K562 (cell line): ENCODE measurements at regions not wholly inside any gene's neighbourhood (a gene's known extent, or its start where the extent isn't known, plus 50 kb on each side); places are given as distances from the start of the nearest gene placed in this dataset.

Source experiments
- EP300 ChIP-seq: IDR thresholded peaks from 2 replicates; pipeline ENCODE4 v1.6.1; 2012; ENCODE audit warnings: low read length, improper control_type of control experiment
- SREBF2 ChIP-seq: sonication (generic); formaldehyde crosslinking; IDR thresholded peaks from 2 replicates; pipeline ENCODE4 v1.4.0; 2020; ENCODE audit warnings: mild to moderate bottlenecking, missing genetic modification reagents
- SRSF1 ChIP-seq: fragments of 200-400 bp; formaldehyde crosslinking; IDR thresholded peaks from 2 replicates; pipeline ENCODE4 v1.6.1; 2017; ENCODE audit warnings: mild to moderate bottlenecking, low read depth, low read length, moderate library complexity
- TBL1XR1 ChIP-seq, 2 experiments: IDR thresholded peaks; 2 replicates each; pipeline ENCODE4 v1.6.1; 2012; ENCODE audit warnings: improper control_type of control experiment in 2 of 2, low read length in 2 of 2, mild to moderate bottlenecking in 1 of 2
- ZBED1 ChIP-seq: IDR thresholded peaks from 2 replicates; pipeline ENCODE4 v1.6.1; 2014
- TF ChIP-seq, protein P1 (sequence below): fragments of 450-650 bp; formaldehyde crosslinking; IDR thresholded peaks from 2 replicates; pipeline ENCODE4 v1.4.0; 2020; ENCODE audit warnings: mild to moderate bottlenecking, moderate library complexity
- TF ChIP-seq, protein P2 (sequence below), 3 experiments: IDR thresholded peaks in 2 of 3; conservative IDR thresholded peaks in 1 of 3; 2 replicates each; pipeline ENCODE4 v1.5.1; 2011 to 2012; ENCODE audit warnings: low read length in 3 of 3, mild to moderate bottlenecking in 3 of 3, control low read depth in 2 of 3, improper control_type of control experiment in 1 of 3, inconsistent platforms in 1 of 3, low read depth in 1 of 3, mixed read lengths in 1 of 3, moderate library complexity in 1 of 3; ENCODE audit not compliant: insufficient read depth in 2 of 3

DNA sequence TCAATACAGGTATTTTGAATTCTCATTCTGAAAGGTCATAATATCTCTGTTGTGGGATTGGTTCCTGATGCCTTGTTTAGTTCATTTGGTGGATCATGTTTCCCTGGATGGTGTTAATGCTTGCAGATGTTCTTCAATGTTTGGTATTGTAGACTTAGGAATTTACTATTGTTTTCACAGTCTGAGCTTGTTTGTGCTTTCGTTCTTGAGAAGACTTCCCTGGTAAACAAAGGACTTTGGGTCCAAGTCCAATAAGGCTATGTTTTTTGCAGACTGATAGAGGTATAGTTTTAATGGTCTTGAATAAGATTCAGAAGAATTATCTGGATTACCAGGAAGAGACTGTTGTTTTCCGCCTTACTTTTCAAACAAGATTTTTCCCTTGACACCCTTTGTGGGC is 1646.3 kb downstream of the AMY1C start:
- TF ChIP-seq TBL1XR1 (IDR thresholded peaks at IDR 0.05; ENCODE audit: low read length in 2 of 2) (no peak), EP300 (no peak), ZBED1 (no peak), SREBF2 (CRISPR knock-in tag) (no peak), SRSF1 (no peak)
- TF ChIP-seq, protein P1, sequence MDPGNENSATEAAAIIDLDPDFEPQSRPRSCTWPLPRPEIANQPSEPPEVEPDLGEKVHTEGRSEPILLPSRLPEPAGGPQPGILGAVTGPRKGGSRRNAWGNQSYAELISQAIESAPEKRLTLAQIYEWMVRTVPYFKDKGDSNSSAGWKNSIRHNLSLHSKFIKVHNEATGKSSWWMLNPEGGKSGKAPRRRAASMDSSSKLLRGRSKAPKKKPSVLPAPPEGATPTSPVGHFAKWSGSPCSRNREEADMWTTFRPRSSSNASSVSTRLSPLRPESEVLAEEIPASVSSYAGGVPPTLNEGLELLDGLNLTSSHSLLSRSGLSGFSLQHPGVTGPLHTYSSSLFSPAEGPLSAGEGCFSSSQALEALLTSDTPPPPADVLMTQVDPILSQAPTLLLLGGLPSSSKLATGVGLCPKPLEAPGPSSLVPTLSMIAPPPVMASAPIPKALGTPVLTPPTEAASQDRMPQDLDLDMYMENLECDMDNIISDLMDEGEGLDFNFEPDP (CRISPR knock-in tag): no peak
- TF ChIP-seq, protein P2, sequence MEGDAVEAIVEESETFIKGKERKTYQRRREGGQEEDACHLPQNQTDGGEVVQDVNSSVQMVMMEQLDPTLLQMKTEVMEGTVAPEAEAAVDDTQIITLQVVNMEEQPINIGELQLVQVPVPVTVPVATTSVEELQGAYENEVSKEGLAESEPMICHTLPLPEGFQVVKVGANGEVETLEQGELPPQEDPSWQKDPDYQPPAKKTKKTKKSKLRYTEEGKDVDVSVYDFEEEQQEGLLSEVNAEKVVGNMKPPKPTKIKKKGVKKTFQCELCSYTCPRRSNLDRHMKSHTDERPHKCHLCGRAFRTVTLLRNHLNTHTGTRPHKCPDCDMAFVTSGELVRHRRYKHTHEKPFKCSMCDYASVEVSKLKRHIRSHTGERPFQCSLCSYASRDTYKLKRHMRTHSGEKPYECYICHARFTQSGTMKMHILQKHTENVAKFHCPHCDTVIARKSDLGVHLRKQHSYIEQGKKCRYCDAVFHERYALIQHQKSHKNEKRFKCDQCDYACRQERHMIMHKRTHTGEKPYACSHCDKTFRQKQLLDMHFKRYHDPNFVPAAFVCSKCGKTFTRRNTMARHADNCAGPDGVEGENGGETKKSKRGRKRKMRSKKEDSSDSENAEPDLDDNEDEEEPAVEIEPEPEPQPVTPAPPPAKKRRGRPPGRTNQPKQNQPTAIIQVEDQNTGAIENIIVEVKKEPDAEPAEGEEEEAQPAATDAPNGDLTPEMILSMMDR (IDR thresholded peaks at IDR 0.05 in 2 of 3, conservative IDR thresholded peaks at IDR 0.05 in 1 of 3; ENCODE audit: insufficient read depth in 2 of 3, low read depth in 1 of 3, low read length in 3 of 3): no peak
